Hepatocyte (in vitro differentiated cells): ENCODE measurements at regions not wholly inside any gene's neighbourhood (a gene's known extent, or its start where the extent isn't known, plus 50 kb on each side); places are given as distances from the start of the nearest gene placed in this dataset.

Source experiments
- CTCF ChIP-seq: fragments of 200-600 bp; sonication (generic); IDR thresholded peaks from 2 replicates; pipeline ENCODE4 v1.5.1; 2016; ENCODE audit warnings: antibody characterized with exemption, mild to moderate bottlenecking; ENCODE audit not compliant: poor library complexity
- EZH2 ChIP-seq: fragments of 200-600 bp; sonication (generic); IDR thresholded peaks from 2 replicates; pipeline ENCODE4 v1.6.1; 2016; ENCODE audit warnings: antibody characterized with exemption, mild to moderate bottlenecking, borderline replicate concordance

GRCh38 chr1:220970311-220970710 is 91.1 kb downstream of the HLX start:
- TF ChIP-seq CTCF (no peak), EZH2 (no peak)
